H1 (cell line): ENCODE measurements at regions not wholly inside any gene's neighbourhood (a gene's known extent, or its start where the extent isn't known, plus 50 kb on each side); places are given as distances from the start of the nearest gene placed in this dataset.

Experiments used
- CTCF ChIA-PET: fragments of 300-600 bp; sonication (Branson Sonifier 250); formaldehyde crosslinking; loops from one replicate; lab custom pipeline; 2021; ENCODE audit not compliant: partially characterized antibody; lab: Charles Lee
- POLR2A ChIA-PET: fragments of 300-600 bp; sonication (Branson Sonifier 250); formaldehyde crosslinking; loops from one replicate; lab custom pipeline; 2021; ENCODE audit warnings: inconsistent platforms; ENCODE audit not compliant: partially characterized antibody; lab: Charles Lee
- DNase-seq, 2 experiments: peaks; one replicate each; pipeline versions ENCODE4 v3.0.0 to v3.0.0-alpha.2; 2010 to 2022; ENCODE audit warnings: low spot score in 2 of 2, low read depth in 1 of 2, mixed read lengths in 1 of 2
- FAIRE-seq: peaks from 2 replicates; lab custom pipeline; 2011; peaks lifted over from hg19 to GRCh38; lab: Jason Lieb, UNC
- H2AFZ ChIP-seq: 2 replicates; pipeline ENCODE4 v1.8.1; 2012; ENCODE audit warnings: low read length, inconsistent platforms
- H2AK5ac ChIP-seq: 2 replicates; pipeline ENCODE4 v1.6.1; 2013; ENCODE audit warnings: low read depth, low read length
- H2BK120ac ChIP-seq: replicated peaks from 2 replicates; pipeline ENCODE3; 2013; ENCODE audit warnings: low read depth, low read length, inconsistent platforms
- H2BK12ac ChIP-seq: 2 replicates; pipeline ENCODE4 v1.6.1; 2013; ENCODE audit warnings: low read depth, low read length
- H2BK15ac ChIP-seq: 2 replicates; pipeline ENCODE4 v1.6.1; 2013; ENCODE audit warnings: low read length
- H2BK20ac ChIP-seq: 2 replicates; pipeline ENCODE4 v1.6.1; 2013; ENCODE audit warnings: low read length
- H2BK5ac ChIP-seq: 2 replicates; pipeline ENCODE4 v1.6.1; 2013; ENCODE audit warnings: low read depth, low read length
- H3K14ac ChIP-seq: 2 replicates; pipeline ENCODE4 v1.6.1; 2013; ENCODE audit warnings: inconsistent platforms; ENCODE audit not compliant: insufficient read length
- H3K18ac ChIP-seq: 2 replicates; pipeline ENCODE4 v1.6.1; 2013; ENCODE audit warnings: low read length; ENCODE audit errors: extremely low read depth
- H3K23ac ChIP-seq: 2 replicates; pipeline ENCODE4 v1.6.1; 2013; ENCODE audit warnings: inconsistent platforms; ENCODE audit not compliant: insufficient read length
- H3K23me2 ChIP-seq: 2 replicates; pipeline ENCODE4 v1.6.1; 2013; ENCODE audit warnings: low read depth, low read length
- H3K27ac ChIP-seq: 2 replicates; pipeline ENCODE4 v1.6.1; 2011; ENCODE audit warnings: low read depth, low read length, inconsistent platforms
- H3K27me3 ChIP-seq, 4 experiments: replicated peaks in 1 of 4; 1 replicate in 1 of 4; 2 replicates in 3 of 4; pipeline versions ENCODE4 v1.6.1 to v1.8.1; 2011 to 2013; ENCODE audit warnings: low read length in 3 of 4, mild to moderate bottlenecking in 3 of 4, inconsistent platforms in 2 of 4, mixed read lengths in 2 of 4, moderate library complexity in 1 of 4; ENCODE audit not compliant: control insufficient read depth in 3 of 4, insufficient read depth in 3 of 4; ENCODE audit errors: extremely low read depth in 1 of 4
- H3K36me3 ChIP-seq, 4 experiments: 2 replicates each; pipeline versions ENCODE4 v1.6.1 to v1.8.1; 2011 to 2013; ENCODE audit warnings: mild to moderate bottlenecking in 4 of 4, low read length in 3 of 4, moderate library complexity in 2 of 4, control low read depth in 1 of 4, inconsistent platforms in 1 of 4; ENCODE audit not compliant: insufficient read depth in 4 of 4, control insufficient read depth in 2 of 4
- H3K4ac ChIP-seq: replicated peaks from 2 replicates; pipeline ENCODE3; 2013; ENCODE audit warnings: low read length, low read depth, mixed read lengths, inconsistent platforms; ENCODE audit not compliant: insufficient read length
- H3K4me1 ChIP-seq, 4 experiments: replicated peaks in 1 of 4; 1 replicate in 1 of 4; 2 replicates in 3 of 4; pipeline versions ENCODE4 v1.6.1 to v1.8.1; 2011 to 2013; ENCODE audit warnings: low read length in 3 of 4, inconsistent platforms in 2 of 4, mixed read lengths in 1 of 4; ENCODE audit not compliant: insufficient read depth in 4 of 4, control insufficient read depth in 3 of 4
- H3K4me2 ChIP-seq, 2 experiments: 2 replicates each; pipeline versions ENCODE4 v1.6.1 to v1.8.1; 2011 to 2013; ENCODE audit warnings: low read depth in 2 of 2, low read length in 2 of 2, control low read depth in 1 of 2, inconsistent platforms in 1 of 2, mild to moderate bottlenecking in 1 of 2; ENCODE audit not compliant: insufficient read depth in 1 of 2
- H3K4me3 ChIP-seq, 4 experiments: fragments of 200-600, 300-600 bp in 1 of 4; sonication (generic), shearing (Covaris generic), sonication (Bioruptor Twin) in 1 of 4; 2 replicates each; pipeline versions ENCODE4 v1.5.1 to v1.8.1; 2011 to 2016; ENCODE audit warnings: low read length in 4 of 4, low read depth in 3 of 4, control low read depth in 2 of 4, inconsistent platforms in 2 of 4, mild to moderate bottlenecking in 2 of 4, mixed read lengths in 1 of 4, moderate library complexity in 1 of 4; ENCODE audit not compliant: insufficient read depth in 2 of 4; ENCODE audit errors: extremely low read depth in 1 of 4
- H3K56ac ChIP-seq: replicated peaks from 2 replicates; pipeline ENCODE3; 2013; ENCODE audit warnings: low read depth, mild to moderate bottlenecking, mixed read lengths, low read length, inconsistent platforms; ENCODE audit not compliant: insufficient read length
- H3K79me1 ChIP-seq: 2 replicates; pipeline ENCODE4 v1.6.1; 2013; ENCODE audit warnings: low read depth, low read length, control low read depth
- H3K79me2 ChIP-seq, 2 experiments: 2 replicates each; pipeline versions ENCODE4 v1.6.1 to v1.8.1; 2012 to 2013; ENCODE audit warnings: low read length in 2 of 2, mild to moderate bottlenecking in 2 of 2, inconsistent platforms in 1 of 2; ENCODE audit not compliant: insufficient read depth in 2 of 2, control insufficient read depth in 1 of 2
- H3K9ac ChIP-seq, 4 experiments: replicated peaks in 1 of 4; 1 replicate in 1 of 4; 2 replicates in 3 of 4; pipeline versions ENCODE4 v1.6.1 to v1.8.1; 2011 to 2013; ENCODE audit warnings: low read depth in 3 of 4, low read length in 3 of 4, control low read depth in 2 of 4, mild to moderate bottlenecking in 2 of 4, moderate library complexity in 2 of 4, inconsistent platforms in 1 of 4; ENCODE audit errors: extremely low read depth in 1 of 4
- H3K9me3 ChIP-seq, 2 experiments: 2 replicates each; pipeline versions ENCODE4 v1.6.1 to v1.8.1; 2012 to 2013; ENCODE audit warnings: mild to moderate bottlenecking in 2 of 2, moderate library complexity in 2 of 2, control low read depth in 1 of 2, inconsistent platforms in 1 of 2, low read depth in 1 of 2, low read length in 1 of 2, mixed read lengths in 1 of 2; ENCODE audit not compliant: insufficient read depth in 2 of 2
- H4K20me1 ChIP-seq, 2 experiments: replicated peaks in 1 of 2; 2 replicates each; pipeline versions ENCODE3 to v1.8.1; 2011 to 2013; ENCODE audit warnings: inconsistent platforms in 2 of 2, low read length in 2 of 2, mild to moderate bottlenecking in 1 of 2; ENCODE audit not compliant: insufficient read depth in 2 of 2, control insufficient read depth in 1 of 2
- H4K5ac ChIP-seq: 2 replicates; pipeline ENCODE4 v1.6.1; 2013; ENCODE audit warnings: low read length, low read depth, mixed read lengths, inconsistent platforms; ENCODE audit not compliant: insufficient read length
- H4K8ac ChIP-seq: 2 replicates; pipeline ENCODE4 v1.8.0; 2013; ENCODE audit warnings: mild to moderate bottlenecking, moderate library complexity, low read length, inconsistent platforms; ENCODE audit not compliant: insufficient read depth; ENCODE audit errors: extremely low read depth
- H4K91ac ChIP-seq: replicated peaks from 2 replicates; pipeline ENCODE3; 2013; ENCODE audit warnings: low read length, mixed read lengths, inconsistent platforms; ENCODE audit not compliant: insufficient read length
- BACH1 ChIP-seq: IDR thresholded peaks from 2 replicates; pipeline ENCODE4 v1.6.1; 2012; ENCODE audit warnings: low read length, improper control_type of control experiment
- CTBP2 ChIP-seq: IDR thresholded peaks from 2 replicates; pipeline ENCODE4 v1.7.0; 2011; ENCODE audit warnings: borderline replicate concordance, mild to moderate bottlenecking, moderate library complexity, mixed read lengths, low read length; ENCODE audit not compliant: insufficient read depth, insufficient read length
- GTF2F1 ChIP-seq: IDR thresholded peaks from 2 replicates; pipeline ENCODE4 v1.6.1; 2012; ENCODE audit warnings: low read depth, low read length, improper control_type of control experiment, borderline replicate concordance
- KDM4A ChIP-seq: IDR thresholded peaks from one replicate; pipeline ENCODE4 v1.7.1; 2012; ENCODE audit warnings: low read depth, mild to moderate bottlenecking, moderate library complexity, low read length, inconsistent platforms; ENCODE audit not compliant: severe bottlenecking
- NRF1 ChIP-seq: IDR thresholded peaks from 2 replicates; pipeline ENCODE4 v1.6.1; 2011; ENCODE audit warnings: mild to moderate bottlenecking, low read depth, low read length, improper control_type of control experiment
- POU5F1 ChIP-seq: IDR thresholded peaks from 2 replicates; pipeline ENCODE4 v1.6.1; 2011; ENCODE audit warnings: low read depth, mild to moderate bottlenecking, low read length, moderate library complexity
- RAD21 ChIP-seq, 2 experiments: IDR thresholded peaks in 1 of 2; conservative IDR thresholded peaks in 1 of 2; 2 replicates each; pipeline ENCODE4 v1.6.1; 2011; ENCODE audit warnings: low read depth in 2 of 2, low read length in 2 of 2, improper control_type of control experiment in 1 of 2, inconsistent platforms in 1 of 2, mild to moderate bottlenecking in 1 of 2, moderate library complexity in 1 of 2
- RBBP5 ChIP-seq: IDR thresholded peaks from 2 replicates; pipeline ENCODE4 v1.7.1; 2012; ENCODE audit warnings: low read depth, mild to moderate bottlenecking, inconsistent platforms, low read length, moderate library complexity, borderline replicate concordance
- RFX5 ChIP-seq: IDR thresholded peaks from 2 replicates; pipeline ENCODE4 v1.6.1; 2011; ENCODE audit warnings: low read depth, low read length, improper control_type of control experiment, borderline replicate concordance
- SIX5 ChIP-seq: IDR thresholded peaks from 2 replicates; pipeline ENCODE4 v1.6.1; 2011; ENCODE audit warnings: mild to moderate bottlenecking, low read depth, low read length
- SRF ChIP-seq: IDR thresholded peaks from 2 replicates; pipeline ENCODE4 v1.6.1; 2011; ENCODE audit warnings: mild to moderate bottlenecking, low read depth, low read length, moderate library complexity
- TEAD4 ChIP-seq: IDR thresholded peaks from 2 replicates; pipeline ENCODE4 v1.6.1; 2012; ENCODE audit warnings: low read depth, low read length, inconsistent platforms, mixed read lengths
- TF ChIP-seq, protein P1 (sequence below): IDR thresholded peaks from 2 replicates; pipeline ENCODE4 v1.6.1; 2011; ENCODE audit warnings: low read length, improper control_type of control experiment

DNA sequence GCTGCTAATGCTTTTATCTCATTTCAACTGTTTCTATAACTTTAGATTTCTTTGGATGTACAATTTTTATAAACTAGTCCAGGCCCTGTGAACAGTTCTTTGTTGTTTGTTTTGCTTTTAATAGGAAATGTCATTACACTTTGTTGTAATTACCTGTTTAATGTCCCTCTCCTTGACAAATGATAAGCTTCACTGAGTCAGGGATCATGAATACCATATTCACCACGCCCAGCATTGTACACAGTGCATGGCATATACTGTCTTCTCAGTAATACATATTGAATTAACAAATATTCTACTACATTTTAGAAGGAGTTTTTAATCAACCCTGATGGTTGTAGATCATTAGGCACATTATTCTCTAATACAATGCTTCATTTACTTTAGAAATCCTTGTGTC is 1105.0 kb downstream of the MAT2B start (continued):
- TF ChIP-seq RBBP5: no peak

DNA sequence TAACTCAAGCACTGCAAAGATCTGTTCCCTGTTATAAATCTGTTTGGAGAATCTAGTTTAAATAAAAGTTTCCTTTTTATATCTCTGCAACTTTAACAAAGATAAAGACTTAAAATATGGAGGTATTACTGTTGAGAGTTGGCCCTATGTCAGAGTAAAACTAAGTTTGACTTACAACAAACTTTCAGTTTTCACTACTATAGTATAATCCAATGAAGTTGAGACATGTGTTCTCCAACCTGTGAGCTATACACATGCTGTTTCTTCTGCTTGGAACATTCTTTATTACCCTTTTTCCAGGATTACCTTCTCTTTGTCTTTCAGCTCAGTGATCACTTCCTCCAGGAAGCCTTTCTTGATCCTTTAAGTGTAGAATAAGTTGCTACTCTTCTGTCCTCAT is 1109.3 kb downstream of the MAT2B start:
- no peak overlapping the region for H3K14ac ChIP-seq
- no peaks in the 10 kb centered on the region for H3K79me1 ChIP-seq
- H4K5ac ChIP-seq: no peak overlapping the region
- H2AFZ ChIP-seq: no peak overlapping the region
- no peaks in the 10 kb centered on the region for H3K23me2 ChIP-seq
- no peaks in the 10 kb centered on the region for H3K9me3 ChIP-seq
- H3K23ac ChIP-seq: no peak overlapping the region
- no peaks in the 10 kb centered on the region for H3K27me3 ChIP-seq
- H4K91ac ChIP-seq: no peak overlapping the region
- no peaks in the 10 kb centered on the region for H3K79me2 ChIP-seq
- H3K9ac ChIP-seq: no peak overlapping the region
- no peak overlapping the region for H2BK20ac ChIP-seq
- H3K36me3 ChIP-seq: no peaks in the 10 kb centered on the region
- H3K4me2 ChIP-seq: no peak overlapping the region
- no peaks in the 10 kb centered on the region for H4K20me1 ChIP-seq
- H2BK5ac ChIP-seq: no peak overlapping the region
- no peaks in the 10 kb centered on the region for H3K4me1 ChIP-seq
- H2BK15ac ChIP-seq: no peak overlapping the region
- H3K27ac ChIP-seq: no peak overlapping the region
- H3K18ac ChIP-seq: no peak overlapping the region
- H3K56ac ChIP-seq: no peak overlapping the region
- no peak for DNase-seq
- no peak overlapping the region for H2BK12ac ChIP-seq
- no peak overlapping the region for H3K4ac ChIP-seq
- H4K8ac ChIP-seq: no peak overlapping the region
- no peak overlapping the region for H2BK120ac ChIP-seq
- no peak overlapping the region for H3K4me3 ChIP-seq
- CTCF ChIA-PET: interaction anchor here (1.3 kb wide), 1 partner anchor 18 kb away, joined by 3 read pairs; no protein-coding TSS in a partner anchor
- no peak overlapping the region for H2AK5ac ChIP-seq
- POLR2A ChIA-PET: no interaction called here
- no peak for FAIRE-seq
- TF ChIP-seq NRF1 (no peak), TEAD4 (no peak), SIX5 (no peak), CTBP2 (no peak), RBBP5 (no peak), GTF2F1 (no peak), SRF (no peak), RFX5 (no peak), RAD21 (IDR thresholded peaks at IDR 0.05 in 1 of 2, conservative IDR thresholded peaks at IDR 0.05 in 1 of 2; ENCODE audit: low read depth in 2 of 2, low read length in 2 of 2) (no peak), KDM4A (no peak), BACH1 (no peak), POU5F1 (no peak)
- TF ChIP-seq, protein P1, sequence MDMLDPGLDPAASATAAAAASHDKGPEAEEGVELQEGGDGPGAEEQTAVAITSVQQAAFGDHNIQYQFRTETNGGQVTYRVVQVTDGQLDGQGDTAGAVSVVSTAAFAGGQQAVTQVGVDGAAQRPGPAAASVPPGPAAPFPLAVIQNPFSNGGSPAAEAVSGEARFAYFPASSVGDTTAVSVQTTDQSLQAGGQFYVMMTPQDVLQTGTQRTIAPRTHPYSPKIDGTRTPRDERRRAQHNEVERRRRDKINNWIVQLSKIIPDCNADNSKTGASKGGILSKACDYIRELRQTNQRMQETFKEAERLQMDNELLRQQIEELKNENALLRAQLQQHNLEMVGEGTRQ: no peak
